GM23338 (cell line): ENCODE measurements at regions not wholly inside any gene's neighbourhood (a gene's known extent, or its start where the extent isn't known, plus 50 kb on each side); places are given as distances from the start of the nearest gene placed in this dataset.

ENCODE experiments used
- EZH2 ChIP-seq: fragments of 200-600 bp; sonication (generic); IDR thresholded peaks from one replicate; pipeline ENCODE4 v1.8.0; 2017; ENCODE audit warnings: antibody characterized with exemption, mild to moderate bottlenecking, low read depth; ENCODE audit not compliant: unreplicated experiment
- EZH2phosphoT487 ChIP-seq: fragments of 200-600 bp; sonication (generic); IDR thresholded peaks from one replicate; pipeline ENCODE4 v1.8.1; 2018; ENCODE audit warnings: antibody characterized with exemption; ENCODE audit not compliant: unreplicated experiment
- JUNB ChIP-seq: IDR thresholded peaks from one replicate; pipeline ENCODE4 v1.6.1; 2016; ENCODE audit warnings: antibody characterized with exemption; ENCODE audit not compliant: unreplicated experiment
- POLR2AphosphoS5 ChIP-seq: IDR thresholded peaks from 2 replicates; pipeline ENCODE4 v1.6.1; 2016; ENCODE audit warnings: antibody characterized with exemption, low read depth
- STAT1 ChIP-seq: IDR thresholded peaks from one replicate; pipeline ENCODE4 v1.6.1; 2016; ENCODE audit warnings: antibody characterized with exemption; ENCODE audit not compliant: unreplicated experiment
- ZNF114 ChIP-seq: fragments of 250-450 bp; sonication (Bioruptor Pico); IDR thresholded peaks from 2 replicates; pipeline ENCODE4 v1.5.0; 2020; ENCODE audit warnings: mild to moderate bottlenecking, moderate library complexity
- ZNF331 ChIP-seq: fragments of 250-450 bp; sonication (Bioruptor Pico); IDR thresholded peaks from 2 replicates; pipeline ENCODE4 v1.5.0; 2020; ENCODE audit warnings: low read depth, mild to moderate bottlenecking, moderate library complexity
- TF ChIP-seq, protein P1 (sequence below): fragments of 250-450 bp; sonication (Bioruptor Pico); IDR thresholded peaks from 2 replicates; pipeline ENCODE4 v1.5.0; 2020; ENCODE audit warnings: mild to moderate bottlenecking, moderate library complexity
- TF ChIP-seq, protein P2 (sequence below): IDR thresholded peaks from one replicate; pipeline ENCODE4 v1.6.1; 2018; ENCODE audit warnings: antibody characterized with exemption; ENCODE audit not compliant: unreplicated experiment

DNA sequence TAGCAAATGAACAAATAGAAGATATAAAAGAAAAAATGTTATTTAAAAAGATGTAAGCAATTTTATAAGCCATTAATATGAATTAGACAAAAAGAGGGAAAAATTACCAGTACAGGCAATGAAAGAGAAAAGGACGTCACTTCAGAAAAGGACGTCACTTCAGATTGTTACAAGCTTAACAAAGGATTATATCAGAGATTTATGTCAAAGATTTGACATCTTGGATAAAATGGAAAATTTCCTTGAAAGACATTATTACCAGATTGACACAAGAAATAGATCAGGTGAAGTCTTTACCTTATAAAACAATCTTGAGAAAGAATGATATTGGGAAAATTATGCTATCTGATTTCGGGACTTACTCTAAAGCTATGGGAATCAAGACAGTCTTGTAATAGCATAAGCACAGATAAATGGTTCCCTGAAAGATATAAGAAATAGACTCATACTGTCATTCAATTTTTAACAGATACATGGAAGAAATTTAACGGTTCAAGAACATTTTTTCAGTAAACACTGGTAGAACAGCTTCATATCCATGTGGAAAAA is 625.4 kb upstream of the EDIL3 start (continued):
- TF ChIP-seq, protein P1, sequence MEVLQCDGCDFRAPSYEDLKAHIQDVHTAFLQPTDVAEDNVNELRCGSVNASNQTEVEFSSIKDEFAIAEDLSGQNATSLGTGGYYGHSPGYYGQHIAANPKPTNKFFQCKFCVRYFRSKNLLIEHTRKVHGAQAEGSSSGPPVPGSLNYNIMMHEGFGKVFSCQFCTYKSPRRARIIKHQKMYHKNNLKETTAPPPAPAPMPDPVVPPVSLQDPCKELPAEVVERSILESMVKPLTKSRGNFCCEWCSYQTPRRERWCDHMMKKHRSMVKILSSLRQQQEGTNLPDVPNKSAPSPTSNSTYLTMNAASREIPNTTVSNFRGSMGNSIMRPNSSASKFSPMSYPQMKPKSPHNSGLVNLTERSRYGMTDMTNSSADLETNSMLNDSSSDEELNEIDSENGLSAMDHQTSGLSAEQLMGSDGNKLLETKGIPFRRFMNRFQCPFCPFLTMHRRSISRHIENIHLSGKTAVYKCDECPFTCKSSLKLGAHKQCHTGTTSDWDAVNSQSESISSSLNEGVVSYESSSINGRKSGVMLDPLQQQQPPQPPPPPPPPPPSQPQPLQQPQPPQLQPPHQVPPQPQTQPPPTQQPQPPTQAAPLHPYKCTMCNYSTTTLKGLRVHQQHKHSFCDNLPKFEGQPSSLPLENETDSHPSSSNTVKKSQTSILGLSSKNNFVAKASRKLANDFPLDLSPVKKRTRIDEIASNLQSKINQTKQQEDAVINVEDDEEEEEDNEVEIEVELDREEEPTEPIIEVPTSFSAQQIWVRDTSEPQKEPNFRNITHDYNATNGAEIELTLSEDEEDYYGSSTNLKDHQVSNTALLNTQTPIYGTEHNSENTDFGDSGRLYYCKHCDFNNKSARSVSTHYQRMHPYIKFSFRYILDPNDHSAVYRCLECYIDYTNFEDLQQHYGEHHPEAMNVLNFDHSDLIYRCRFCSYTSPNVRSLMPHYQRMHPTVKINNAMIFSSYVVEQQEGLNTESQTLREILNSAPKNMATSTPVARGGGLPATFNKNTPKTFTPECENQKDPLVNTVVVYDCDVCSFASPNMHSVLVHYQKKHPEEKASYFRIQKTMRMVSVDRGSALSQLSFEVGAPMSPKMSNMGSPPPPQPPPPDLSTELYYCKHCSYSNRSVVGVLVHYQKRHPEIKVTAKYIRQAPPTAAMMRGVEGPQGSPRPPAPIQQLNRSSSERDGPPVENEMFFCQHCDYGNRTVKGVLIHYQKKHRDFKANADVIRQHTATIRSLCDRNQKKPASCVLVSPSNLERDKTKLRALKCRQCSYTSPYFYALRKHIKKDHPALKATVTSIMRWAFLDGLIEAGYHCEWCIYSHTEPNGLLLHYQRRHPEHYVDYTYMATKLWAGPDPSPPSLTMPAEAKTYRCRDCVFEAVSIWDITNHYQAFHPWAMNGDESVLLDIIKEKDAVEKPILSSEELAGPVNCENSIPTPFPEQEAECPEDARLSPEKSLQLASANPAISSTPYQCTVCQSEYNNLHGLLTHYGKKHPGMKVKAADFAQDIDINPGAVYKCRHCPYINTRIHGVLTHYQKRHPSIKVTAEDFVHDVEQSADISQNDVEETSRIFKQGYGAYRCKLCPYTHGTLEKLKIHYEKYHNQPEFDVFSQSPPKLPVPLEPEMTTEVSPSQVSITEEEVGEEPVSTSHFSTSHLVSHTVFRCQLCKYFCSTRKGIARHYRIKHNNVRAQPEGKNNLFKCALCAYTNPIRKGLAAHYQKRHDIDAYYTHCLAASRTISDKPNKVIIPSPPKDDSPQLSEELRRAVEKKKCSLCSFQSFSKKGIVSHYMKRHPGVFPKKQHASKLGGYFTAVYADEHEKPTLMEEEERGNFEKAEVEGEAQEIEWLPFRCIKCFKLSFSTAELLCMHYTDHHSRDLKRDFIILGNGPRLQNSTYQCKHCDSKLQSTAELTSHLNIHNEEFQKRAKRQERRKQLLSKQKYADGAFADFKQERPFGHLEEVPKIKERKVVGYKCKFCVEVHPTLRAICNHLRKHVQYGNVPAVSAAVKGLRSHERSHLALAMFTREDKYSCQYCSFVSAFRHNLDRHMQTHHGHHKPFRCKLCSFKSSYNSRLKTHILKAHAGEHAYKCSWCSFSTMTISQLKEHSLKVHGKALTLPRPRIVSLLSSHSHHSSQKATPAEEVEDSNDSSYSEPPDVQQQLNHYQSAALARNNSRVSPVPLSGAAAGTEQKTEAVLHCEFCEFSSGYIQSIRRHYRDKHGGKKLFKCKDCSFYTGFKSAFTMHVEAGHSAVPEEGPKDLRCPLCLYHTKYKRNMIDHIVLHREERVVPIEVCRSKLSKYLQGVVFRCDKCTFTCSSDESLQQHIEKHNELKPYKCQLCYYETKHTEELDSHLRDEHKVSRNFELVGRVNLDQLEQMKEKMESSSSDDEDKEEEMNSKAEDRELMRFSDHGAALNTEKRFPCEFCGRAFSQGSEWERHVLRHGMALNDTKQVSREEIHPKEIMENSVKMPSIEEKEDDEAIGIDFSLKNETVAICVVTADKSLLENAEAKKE (CRISPR knock-in tag): no peak
- TF ChIP-seq POLR2AphosphoS5 (no peak), ZNF331 (CRISPR knock-in tag) (no peak), EZH2 (no peak), STAT1 (no peak), JUNB (no peak), EZH2phosphoT487 (no peak), ZNF114 (CRISPR knock-in tag) (no peak)
- TF ChIP-seq, protein P2, sequence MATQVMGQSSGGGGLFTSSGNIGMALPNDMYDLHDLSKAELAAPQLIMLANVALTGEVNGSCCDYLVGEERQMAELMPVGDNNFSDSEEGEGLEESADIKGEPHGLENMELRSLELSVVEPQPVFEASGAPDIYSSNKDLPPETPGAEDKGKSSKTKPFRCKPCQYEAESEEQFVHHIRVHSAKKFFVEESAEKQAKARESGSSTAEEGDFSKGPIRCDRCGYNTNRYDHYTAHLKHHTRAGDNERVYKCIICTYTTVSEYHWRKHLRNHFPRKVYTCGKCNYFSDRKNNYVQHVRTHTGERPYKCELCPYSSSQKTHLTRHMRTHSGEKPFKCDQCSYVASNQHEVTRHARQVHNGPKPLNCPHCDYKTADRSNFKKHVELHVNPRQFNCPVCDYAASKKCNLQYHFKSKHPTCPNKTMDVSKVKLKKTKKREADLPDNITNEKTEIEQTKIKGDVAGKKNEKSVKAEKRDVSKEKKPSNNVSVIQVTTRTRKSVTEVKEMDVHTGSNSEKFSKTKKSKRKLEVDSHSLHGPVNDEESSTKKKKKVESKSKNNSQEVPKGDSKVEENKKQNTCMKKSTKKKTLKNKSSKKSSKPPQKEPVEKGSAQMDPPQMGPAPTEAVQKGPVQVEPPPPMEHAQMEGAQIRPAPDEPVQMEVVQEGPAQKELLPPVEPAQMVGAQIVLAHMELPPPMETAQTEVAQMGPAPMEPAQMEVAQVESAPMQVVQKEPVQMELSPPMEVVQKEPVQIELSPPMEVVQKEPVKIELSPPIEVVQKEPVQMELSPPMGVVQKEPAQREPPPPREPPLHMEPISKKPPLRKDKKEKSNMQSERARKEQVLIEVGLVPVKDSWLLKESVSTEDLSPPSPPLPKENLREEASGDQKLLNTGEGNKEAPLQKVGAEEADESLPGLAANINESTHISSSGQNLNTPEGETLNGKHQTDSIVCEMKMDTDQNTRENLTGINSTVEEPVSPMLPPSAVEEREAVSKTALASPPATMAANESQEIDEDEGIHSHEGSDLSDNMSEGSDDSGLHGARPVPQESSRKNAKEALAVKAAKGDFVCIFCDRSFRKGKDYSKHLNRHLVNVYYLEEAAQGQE: no peak
